Stimulated activated naive CD8-positive, alpha-beta T cell treated with anti-CD3 and anti-CD28 coated beads, Interleukin-15, Interleukin-2, amounts not matched to agents 100 ng/mL and 50 ng/mL, for 24 hours (primary cell): ENCODE measurements at regions not wholly inside any gene's neighbourhood (a gene's known extent, or its start where the extent isn't known, plus 50 kb on each side); places are given as distances from the start of the nearest gene placed in this dataset.

Experiments
- H3K27ac Mint-ChIP-seq: one replicate; pipeline ENCODE4 v1.8.0; 2021; ENCODE audit warnings: mild to moderate bottlenecking, mixed read lengths
- H3K27me3 Mint-ChIP-seq: one replicate; pipeline ENCODE4 v1.8.0; 2021; ENCODE audit warnings: mixed read lengths
- H3K36me3 Mint-ChIP-seq: one replicate; pipeline ENCODE4 v1.8.0; 2021; ENCODE audit warnings: low read depth, mixed read lengths
- H3K4me1 Mint-ChIP-seq: one replicate; pipeline ENCODE4 v1.8.0; 2021; ENCODE audit warnings: low read depth, mixed read lengths
- H3K4me3 Mint-ChIP-seq: one replicate; pipeline ENCODE4 v1.8.0; 2021; ENCODE audit warnings: mild to moderate bottlenecking, mixed read lengths
- H3K9me3 Mint-ChIP-seq: one replicate; pipeline ENCODE4 v1.8.0; 2021; ENCODE audit warnings: mixed read lengths

DNA sequence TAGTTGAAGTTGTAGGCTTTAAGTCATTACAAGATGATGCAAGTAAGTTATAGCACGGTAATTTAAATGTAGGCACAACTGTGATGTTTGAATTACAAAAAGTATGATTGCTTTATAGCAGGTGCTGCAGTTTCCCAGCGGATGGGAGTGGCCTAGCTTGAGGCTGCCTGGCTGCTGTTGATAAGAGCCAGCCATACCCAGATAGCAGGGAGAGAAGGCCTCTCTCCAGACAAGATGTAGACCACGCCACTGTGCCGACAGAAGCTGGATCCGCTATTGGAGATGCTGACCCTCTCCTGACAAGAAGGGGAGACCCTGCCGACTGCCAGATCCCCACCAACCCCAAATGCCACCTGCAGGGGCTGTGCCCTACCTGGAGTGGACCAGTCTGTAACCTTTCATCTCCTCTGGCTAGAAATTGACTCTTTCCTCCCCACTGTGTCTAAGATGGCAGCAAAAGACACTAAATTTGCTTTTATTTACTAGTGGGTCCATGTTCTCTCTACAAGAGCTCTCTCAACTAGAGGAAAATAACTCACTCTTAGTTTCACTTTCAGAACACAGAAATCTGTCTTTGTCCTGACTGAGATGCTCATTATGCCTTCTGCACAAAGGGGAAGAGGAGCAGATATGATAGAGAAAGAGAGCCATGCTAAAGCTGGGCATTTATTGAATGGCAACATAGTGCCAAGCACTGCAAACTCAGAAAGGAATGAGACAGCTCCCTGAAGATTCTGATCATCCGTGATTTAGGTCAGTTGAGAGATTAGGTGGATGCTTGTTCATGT is 127.9 kb downstream of the URB2 start:
- Mint-ChIP-seq H3K36me3 (no peaks in the 10 kb centered on the region), H3K27me3 (no peaks in the 10 kb centered on the region), H3K9me3 (peaks cover 6% of the 10 kb centered on the region), H3K27ac (no peak overlapping the region), H3K4me3 (peak overlapping the region; percentile 27), H3K4me1 (peaks cover 24% of the 10 kb centered on the region)

DNA sequence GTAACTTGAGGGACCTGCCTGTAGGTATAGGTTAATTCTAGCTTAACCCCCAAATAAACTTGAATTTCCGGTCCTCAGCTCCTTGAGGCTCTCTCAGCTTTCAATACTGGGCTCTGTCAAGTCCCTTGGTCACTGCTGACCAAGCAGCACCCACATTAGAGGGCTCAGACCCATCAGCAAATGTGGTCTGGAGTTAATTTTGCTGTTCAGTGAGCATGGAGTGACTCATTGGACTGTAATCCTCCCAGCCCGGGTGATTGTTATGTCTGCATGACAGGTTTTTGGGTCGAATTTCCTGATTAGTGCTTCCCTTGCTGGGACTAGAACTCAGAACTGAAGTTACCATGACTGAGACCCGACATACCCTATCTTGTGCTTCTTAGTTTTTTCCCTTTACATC is 130.6 kb downstream of the URB2 start:
- H3K9me3 Mint-ChIP-seq, result peaks cover 6% of the 10 kb centered on the region
- peaks cover 4% of the 10 kb centered on the region for H3K27me3 Mint-ChIP-seq
- peaks cover 24% of the 10 kb centered on the region for H3K4me1 Mint-ChIP-seq
- no peaks in the 10 kb centered on the region for H3K36me3 Mint-ChIP-seq
- H3K27ac Mint-ChIP-seq, result no peak overlapping the region
- H3K4me3 Mint-ChIP-seq, result no peak overlapping the region

DNA sequence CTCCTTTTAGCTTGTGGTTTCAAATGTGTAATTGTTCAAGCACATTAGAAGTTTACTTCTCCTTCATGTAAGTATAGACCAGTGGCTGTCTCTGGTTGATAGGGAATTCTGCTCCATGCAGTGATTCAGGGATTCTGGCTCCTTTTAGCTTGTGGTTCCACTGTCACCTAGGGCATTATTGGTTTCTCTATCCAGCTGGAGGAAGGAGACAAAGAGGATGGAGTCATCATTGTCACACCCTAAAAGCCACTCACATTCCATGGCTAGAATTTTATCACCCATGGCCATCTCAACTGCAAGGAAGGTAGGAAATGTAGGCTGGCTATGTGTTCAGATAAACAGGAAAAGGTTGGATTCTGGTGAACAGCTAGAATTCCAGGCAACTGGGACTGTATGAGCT is 131.2 kb downstream of the URB2 start:
- Mint-ChIP-seq H3K4me1 (peaks cover 24% of the 10 kb centered on the region), H3K36me3 (no peaks in the 10 kb centered on the region), H3K4me3 (no peak overlapping the region), H3K27me3 (peaks cover 4% of the 10 kb centered on the region), H3K9me3 (peaks cover 6% of the 10 kb centered on the region), H3K27ac (no peak overlapping the region)

DNA sequence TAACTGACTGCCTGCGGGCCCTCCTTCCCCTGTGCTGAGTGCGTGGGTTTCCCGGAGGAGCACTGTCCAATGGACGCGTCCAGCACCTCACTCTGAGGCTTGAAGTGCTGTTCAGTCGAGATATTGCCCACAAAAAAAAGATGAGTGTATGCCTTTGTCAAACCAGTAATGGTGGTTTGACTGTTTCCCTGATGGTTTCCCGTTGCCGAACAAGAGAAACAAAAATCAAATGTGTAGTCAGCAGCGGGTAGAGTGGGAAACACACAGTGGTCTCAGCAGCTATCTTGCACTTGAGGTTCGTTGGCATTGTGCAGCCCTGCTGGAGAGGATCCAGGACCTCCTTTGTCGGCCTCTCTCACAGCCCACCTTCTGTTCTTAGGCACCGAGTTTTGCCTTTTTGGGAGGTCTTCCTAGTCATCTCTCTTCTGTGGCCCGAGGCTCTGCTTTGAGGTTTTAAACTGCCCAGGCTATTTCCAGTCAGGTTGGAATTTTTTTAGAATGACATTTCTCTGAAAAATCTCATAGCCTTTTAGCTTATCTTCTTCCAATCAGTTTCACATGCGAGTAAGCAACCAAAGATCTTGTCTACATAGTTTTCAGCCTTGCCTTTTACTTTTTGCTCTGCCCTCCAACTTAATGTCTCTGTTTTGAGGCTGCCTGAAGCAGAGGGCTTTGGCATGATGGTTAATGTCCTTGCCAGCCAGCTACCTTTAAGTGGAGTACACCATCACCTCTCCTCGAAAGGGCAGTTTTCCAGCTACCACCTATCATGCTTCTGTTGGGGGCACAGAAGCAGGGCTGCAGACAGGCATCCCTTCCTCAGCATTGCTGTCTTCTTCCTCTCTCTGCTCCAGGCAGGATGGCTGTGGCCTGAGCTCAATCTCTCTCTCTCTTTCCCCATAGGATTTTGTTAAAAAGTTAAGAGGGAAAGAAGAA is 132.3 kb downstream of the URB2 start:
- peak overlapping the region; percentile 2 for H3K4me3 Mint-ChIP-seq
- H3K36me3 Mint-ChIP-seq, result no peaks in the 10 kb centered on the region
- H3K27ac Mint-ChIP-seq, result no peak overlapping the region
- peaks cover 6% of the 10 kb centered on the region for H3K9me3 Mint-ChIP-seq
- peaks cover 23% of the 10 kb centered on the region for H3K4me1 Mint-ChIP-seq
- peaks cover 4% of the 10 kb centered on the region for H3K27me3 Mint-ChIP-seq

DNA sequence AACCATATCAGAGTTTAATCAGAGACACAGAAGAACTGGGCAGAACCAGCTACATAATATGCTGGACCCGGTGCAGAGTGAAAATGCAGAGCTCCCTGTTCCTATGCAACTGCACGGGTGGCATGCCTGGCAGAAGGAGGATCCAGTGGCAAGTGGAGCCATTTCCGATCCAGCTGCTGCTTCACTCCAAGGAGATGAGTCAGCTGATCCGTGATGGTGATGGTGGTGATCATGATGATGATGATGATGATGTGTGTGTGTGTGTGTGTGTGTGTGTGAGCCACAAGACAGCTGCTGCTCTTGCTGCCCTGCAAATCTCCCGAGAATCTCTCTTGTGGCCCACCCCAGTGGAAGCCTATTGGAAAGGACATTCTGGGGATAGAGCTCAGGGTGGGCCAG is 133.0 kb downstream of the URB2 start:
- Mint-ChIP-seq H3K4me3 (no peak overlapping the region), H3K27ac (no peak overlapping the region), H3K36me3 (no peaks in the 10 kb centered on the region), H3K4me1 (peaks cover 16% of the 10 kb centered on the region), H3K27me3 (peaks cover 7% of the 10 kb centered on the region), H3K9me3 (peaks cover 6% of the 10 kb centered on the region)

DNA sequence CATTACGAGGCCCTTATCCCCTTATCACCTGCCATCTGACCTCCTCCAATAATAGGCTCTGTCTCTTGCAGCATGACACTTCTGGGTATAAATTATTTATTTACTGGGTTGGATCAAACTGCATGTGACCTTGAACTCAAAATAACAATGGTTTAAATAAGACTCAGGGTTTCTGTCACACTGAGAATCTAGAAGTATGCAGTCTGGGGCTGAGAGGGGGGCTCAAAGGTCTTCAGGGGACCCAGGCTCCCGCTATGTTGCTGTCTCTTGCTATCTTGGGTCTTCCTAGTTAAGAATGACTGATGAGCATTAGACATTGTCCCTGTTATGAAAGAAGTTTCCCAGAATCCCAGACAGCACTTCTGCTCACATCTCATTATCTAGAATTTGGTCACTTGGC is 133.5 kb downstream of the URB2 start:
- Mint-ChIP-seq H3K36me3 (no peaks in the 10 kb centered on the region), H3K4me1 (peaks cover 11% of the 10 kb centered on the region), H3K4me3 (no peak overlapping the region), H3K27ac (no peak overlapping the region), H3K9me3 (peaks cover 6% of the 10 kb centered on the region), H3K27me3 (peaks cover 10% of the 10 kb centered on the region)

DNA sequence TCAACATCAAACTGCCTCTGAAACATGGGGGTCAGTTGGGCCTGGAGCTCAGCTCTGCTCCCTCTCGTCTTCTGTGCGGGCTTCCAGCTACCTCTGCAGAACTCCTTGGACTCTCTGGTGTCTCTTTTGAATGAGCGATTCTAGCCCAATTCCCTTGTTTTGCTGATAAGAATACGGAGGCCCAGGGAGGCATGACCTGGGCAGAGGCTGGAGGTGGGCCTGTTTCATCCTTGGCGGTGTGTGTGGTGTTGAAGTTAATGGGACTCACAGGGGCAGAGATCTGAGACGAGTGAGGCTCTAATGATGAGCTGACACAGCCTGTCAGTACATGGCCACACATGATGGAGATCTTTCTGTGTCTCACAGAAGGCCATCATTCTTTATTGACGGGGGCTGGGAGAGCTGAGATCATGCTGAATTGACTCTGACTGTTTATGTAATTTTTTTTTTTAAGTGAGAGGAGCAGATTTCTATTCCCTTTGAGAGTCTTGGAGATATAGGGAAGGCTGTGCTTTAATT is 134.5 kb downstream of the URB2 start:
- H3K4me1 Mint-ChIP-seq, result peaks cover 11% of the 10 kb centered on the region
- no peak overlapping the region for H3K27ac Mint-ChIP-seq
- H3K4me3 Mint-ChIP-seq, result no peak overlapping the region
- H3K27me3 Mint-ChIP-seq, result peaks cover 10% of the 10 kb centered on the region
- no peaks in the 10 kb centered on the region for H3K36me3 Mint-ChIP-seq
- H3K9me3 Mint-ChIP-seq, result peaks cover 6% of the 10 kb centered on the region

DNA sequence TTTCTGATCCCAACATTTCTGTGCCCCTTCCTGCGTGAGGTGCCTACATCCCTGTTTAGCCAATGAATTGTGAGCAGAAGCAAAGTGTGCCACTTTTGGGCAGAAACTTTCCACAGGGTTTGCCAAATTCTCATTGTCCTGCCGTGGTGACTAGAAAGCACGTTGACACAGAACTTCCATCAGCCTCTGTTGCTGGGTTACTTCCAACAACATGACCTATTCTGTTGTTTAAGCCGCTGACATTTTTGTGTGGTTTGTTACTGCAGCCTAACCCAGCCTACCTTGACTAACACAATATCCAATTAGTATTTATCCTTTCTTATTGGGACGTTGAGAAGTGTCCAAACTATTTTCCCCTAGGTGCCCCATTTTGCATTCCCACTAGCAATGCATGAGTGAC is 136.8 kb downstream of the URB2 start:
- Mint-ChIP-seq H3K27me3 (peaks cover 10% of the 10 kb centered on the region), H3K4me3 (no peak overlapping the region), H3K9me3 (no peaks in the 10 kb centered on the region), H3K4me1 (peaks cover 10% of the 10 kb centered on the region), H3K27ac (no peak overlapping the region), H3K36me3 (no peaks in the 10 kb centered on the region)

DNA sequence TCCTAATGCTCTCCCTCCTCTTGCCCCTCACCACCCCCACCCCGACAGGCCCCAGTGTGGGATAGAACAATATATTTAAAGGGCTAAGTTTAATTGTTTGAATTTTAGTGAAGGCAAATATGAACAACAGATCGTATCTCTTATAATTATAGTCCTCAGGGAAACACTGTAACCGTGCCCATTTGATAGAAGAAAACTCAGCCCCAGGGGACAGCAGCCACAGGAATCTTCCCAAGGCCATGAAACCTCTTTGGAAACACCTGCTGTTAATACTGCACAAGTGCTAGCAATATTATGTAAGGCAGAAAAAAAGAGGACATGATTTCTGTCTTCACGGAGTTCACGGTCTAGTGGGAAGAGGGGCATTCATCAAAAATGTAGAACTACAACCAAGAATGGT is 142.2 kb downstream of the URB2 start:
- Mint-ChIP-seq H3K9me3 (no peaks in the 10 kb centered on the region), H3K4me3 (no peak overlapping the region), H3K27me3 (peaks cover 24% of the 10 kb centered on the region), H3K36me3 (no peaks in the 10 kb centered on the region), H3K4me1 (no peaks in the 10 kb centered on the region), H3K27ac (no peak overlapping the region)

DNA sequence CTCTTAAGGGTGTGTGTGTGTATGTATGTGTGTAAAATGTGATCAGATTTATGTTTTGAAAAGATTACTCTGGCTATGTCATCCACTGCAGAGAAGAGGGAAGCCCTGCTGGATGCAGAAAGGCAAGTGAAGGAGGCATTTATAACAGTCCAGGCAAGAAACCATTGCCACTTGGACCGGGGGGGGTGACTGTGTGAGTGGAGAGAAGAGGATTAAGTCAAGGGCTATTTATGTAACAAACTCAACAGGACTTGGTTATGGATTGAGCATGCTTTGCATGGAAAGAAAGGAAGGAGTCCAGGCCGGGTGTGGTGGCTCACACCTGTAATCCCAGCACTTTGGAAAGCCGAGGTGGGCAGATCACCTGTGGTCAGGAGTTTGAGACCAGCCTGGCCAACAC is 143.0 kb downstream of the URB2 start:
- Mint-ChIP-seq H3K4me3 (no peak overlapping the region), H3K36me3 (no peaks in the 10 kb centered on the region), H3K27ac (no peak overlapping the region), H3K9me3 (no peaks in the 10 kb centered on the region), H3K4me1 (no peaks in the 10 kb centered on the region), H3K27me3 (peaks cover 22% of the 10 kb centered on the region)

DNA sequence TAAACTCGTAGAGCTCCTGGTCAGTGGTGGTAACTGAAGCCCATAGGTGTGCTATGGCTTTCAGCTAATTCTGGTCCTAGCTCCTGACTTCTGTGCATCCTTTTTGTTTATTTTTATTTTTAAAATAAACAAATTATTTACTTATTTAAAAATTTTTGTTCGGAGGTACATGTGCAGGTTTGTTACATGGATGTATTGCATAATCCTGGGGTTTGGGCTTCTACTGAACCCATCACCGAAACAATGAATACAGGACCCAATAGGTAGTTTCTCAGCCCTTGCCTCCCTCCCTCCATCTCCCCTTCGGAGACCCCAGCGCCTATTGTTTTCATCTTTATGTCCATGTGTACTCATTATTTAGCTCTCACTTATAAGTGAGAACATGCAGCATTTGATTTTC is 143.8 kb downstream of the URB2 start:
- H3K27me3 Mint-ChIP-seq, result peaks cover 21% of the 10 kb centered on the region
- no peak overlapping the region for H3K27ac Mint-ChIP-seq
- H3K36me3 Mint-ChIP-seq, result no peaks in the 10 kb centered on the region
- no peaks in the 10 kb centered on the region for H3K4me1 Mint-ChIP-seq
- H3K9me3 Mint-ChIP-seq, result no peaks in the 10 kb centered on the region
- no peak overlapping the region for H3K4me3 Mint-ChIP-seq

DNA sequence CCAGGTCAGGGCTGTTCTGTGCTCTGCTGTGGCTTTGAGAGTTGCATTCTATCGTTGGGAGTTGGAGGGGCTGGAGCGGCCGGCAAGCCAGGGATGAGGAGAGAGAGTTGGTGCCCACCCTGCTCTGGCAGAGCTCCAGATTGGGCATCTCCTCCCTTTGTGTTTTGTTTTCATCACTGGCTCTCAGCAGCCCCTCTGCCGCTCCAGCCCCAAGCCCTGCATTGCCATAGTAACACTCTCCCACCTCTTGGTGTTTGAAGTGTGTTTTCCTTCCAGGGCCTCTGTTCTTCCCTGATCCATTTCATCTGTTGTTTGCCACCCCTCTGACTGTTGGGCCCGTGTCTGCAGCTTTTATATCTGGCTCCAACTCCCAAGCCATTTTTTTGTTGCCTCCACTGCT is 152.7 kb downstream of the URB2 start:
- no peaks in the 10 kb centered on the region for H3K4me1 Mint-ChIP-seq
- H3K36me3 Mint-ChIP-seq, result no peaks in the 10 kb centered on the region
- no peak overlapping the region for H3K4me3 Mint-ChIP-seq
- peaks cover 3% of the 10 kb centered on the region for H3K27me3 Mint-ChIP-seq
- H3K9me3 Mint-ChIP-seq, result no peaks in the 10 kb centered on the region
- no peak overlapping the region for H3K27ac Mint-ChIP-seq

DNA sequence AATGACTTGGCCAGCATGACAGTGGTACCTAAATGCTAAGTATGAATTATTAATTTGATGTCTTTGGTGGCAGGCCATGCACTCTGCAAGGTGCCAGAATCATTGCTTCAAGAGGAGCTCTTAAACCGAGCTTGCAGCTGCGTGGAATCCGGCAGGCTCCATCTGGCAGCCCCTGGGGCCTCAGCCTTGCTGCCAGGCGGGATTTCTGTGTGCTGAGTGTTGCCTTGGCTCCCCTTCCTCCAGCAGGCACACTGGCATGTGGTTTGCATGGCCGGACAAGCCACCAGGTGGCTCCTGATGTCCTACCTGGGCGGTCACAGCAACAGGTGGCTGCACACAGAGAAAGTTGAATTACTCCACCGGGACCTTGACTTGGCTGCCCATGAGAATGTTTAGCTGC is 155.4 kb downstream of the URB2 start:
- H3K27ac Mint-ChIP-seq, result no peak overlapping the region
- H3K27me3 Mint-ChIP-seq, result peaks cover 5% of the 10 kb centered on the region
- H3K4me1 Mint-ChIP-seq, result no peaks in the 10 kb centered on the region
- H3K36me3 Mint-ChIP-seq, result no peaks in the 10 kb centered on the region
- no peaks in the 10 kb centered on the region for H3K9me3 Mint-ChIP-seq
- H3K4me3 Mint-ChIP-seq, result no peak overlapping the region

DNA sequence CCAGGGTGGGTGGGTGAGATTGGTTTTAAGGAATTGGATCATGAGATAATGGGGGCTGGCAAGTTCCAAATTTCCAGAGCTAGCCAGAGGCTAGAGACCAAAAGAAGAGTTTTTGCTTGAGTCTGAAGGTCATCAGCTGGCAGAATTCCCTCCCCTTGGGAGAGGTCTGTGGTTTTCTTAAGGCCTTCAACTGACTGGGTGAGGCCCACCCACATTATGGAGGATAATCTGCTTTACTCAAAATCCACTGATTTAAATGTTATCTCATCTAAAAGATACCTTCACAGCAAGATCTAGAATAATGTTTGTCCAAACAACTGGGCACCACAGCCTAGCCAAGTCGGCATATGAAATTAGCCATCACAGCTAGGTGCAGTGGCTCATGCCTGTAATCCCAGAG is 156.4 kb downstream of the URB2 start:
- H3K4me1 Mint-ChIP-seq, result no peaks in the 10 kb centered on the region
- H3K27me3 Mint-ChIP-seq, result peaks cover 9% of the 10 kb centered on the region
- H3K27ac Mint-ChIP-seq, result no peak overlapping the region
- peaks cover under 1% of the 10 kb centered on the region for H3K9me3 Mint-ChIP-seq
- H3K4me3 Mint-ChIP-seq, result no peak overlapping the region
- no peaks in the 10 kb centered on the region for H3K36me3 Mint-ChIP-seq

DNA sequence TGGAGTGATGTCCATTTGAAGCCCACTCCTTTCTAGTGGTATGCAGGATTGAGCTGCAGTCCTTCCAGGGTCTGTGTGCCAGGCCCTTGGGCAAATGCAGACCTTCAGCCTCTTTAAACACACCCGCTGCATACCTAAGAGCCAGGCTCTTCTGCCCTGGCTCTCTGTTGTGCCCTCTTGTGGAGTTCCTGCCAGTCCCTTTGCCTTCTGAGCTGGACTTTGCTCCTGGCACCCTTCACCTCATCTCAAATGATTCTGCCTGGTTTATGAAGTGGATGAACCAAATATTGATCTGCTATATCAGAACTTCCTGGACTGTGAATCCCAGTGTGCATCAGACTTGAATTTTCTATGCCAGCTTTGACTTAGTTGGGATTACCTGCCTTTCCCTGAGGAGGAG is 158.8 kb downstream of the URB2 start:
- Mint-ChIP-seq H3K9me3 (peaks cover 8% of the 10 kb centered on the region), H3K4me3 (no peak overlapping the region), H3K27ac (no peak overlapping the region), H3K27me3 (peaks cover 14% of the 10 kb centered on the region), H3K36me3 (no peaks in the 10 kb centered on the region), H3K4me1 (no peaks in the 10 kb centered on the region)
